Immature natural killer cell (primary cell): ENCODE measurements at regions not wholly inside any gene's neighbourhood (a gene's known extent, or its start where the extent isn't known, plus 50 kb on each side); places are given as distances from the start of the nearest gene placed in this dataset.

Experiments
- DNase-seq, 3 donors: peaks; one replicate each; pipeline ENCODE4 v3.0.0; 2022; ENCODE audit warnings: mixed read lengths in 1 of 3
- H3K27ac Mint-ChIP-seq, 6 donors: one replicate each; pipeline ENCODE4 v1.8.0; 2020; ENCODE audit warnings: mixed read lengths in 6 of 6, mild to moderate bottlenecking in 5 of 6, inconsistent platforms in 4 of 6, moderate library complexity in 3 of 6
- H3K27me3 Mint-ChIP-seq, 3 donors: one replicate each; pipeline ENCODE4 v1.8.0; 2020 to 2021; ENCODE audit warnings: low read depth in 3 of 3, mild to moderate bottlenecking in 3 of 3, mixed read lengths in 3 of 3, moderate library complexity in 3 of 3, inconsistent platforms in 1 of 3
- H3K36me3 Mint-ChIP-seq, 3 donors: one replicate each; pipeline ENCODE4 v1.8.0; 2020; ENCODE audit warnings: mixed read lengths in 3 of 3, inconsistent platforms in 2 of 3, mild to moderate bottlenecking in 2 of 3
- H3K4me1 Mint-ChIP-seq, 2 donors: one replicate each; pipeline ENCODE4 v1.8.0; 2020; ENCODE audit warnings: inconsistent platforms in 2 of 2, mild to moderate bottlenecking in 2 of 2, mixed read lengths in 2 of 2, moderate library complexity in 1 of 2
- H3K4me3 Mint-ChIP-seq, 5 donors: one replicate each; pipeline ENCODE4 v1.8.0; 2020; ENCODE audit warnings: mild to moderate bottlenecking in 5 of 5, mixed read lengths in 5 of 5, inconsistent platforms in 3 of 5, moderate library complexity in 3 of 5
- H3K9me3 Mint-ChIP-seq, 6 donors: one replicate each; pipeline ENCODE4 v1.8.0; 2020; ENCODE audit warnings: mild to moderate bottlenecking in 6 of 6, mixed read lengths in 6 of 6, inconsistent platforms in 4 of 6, moderate library complexity in 3 of 6

DNA sequence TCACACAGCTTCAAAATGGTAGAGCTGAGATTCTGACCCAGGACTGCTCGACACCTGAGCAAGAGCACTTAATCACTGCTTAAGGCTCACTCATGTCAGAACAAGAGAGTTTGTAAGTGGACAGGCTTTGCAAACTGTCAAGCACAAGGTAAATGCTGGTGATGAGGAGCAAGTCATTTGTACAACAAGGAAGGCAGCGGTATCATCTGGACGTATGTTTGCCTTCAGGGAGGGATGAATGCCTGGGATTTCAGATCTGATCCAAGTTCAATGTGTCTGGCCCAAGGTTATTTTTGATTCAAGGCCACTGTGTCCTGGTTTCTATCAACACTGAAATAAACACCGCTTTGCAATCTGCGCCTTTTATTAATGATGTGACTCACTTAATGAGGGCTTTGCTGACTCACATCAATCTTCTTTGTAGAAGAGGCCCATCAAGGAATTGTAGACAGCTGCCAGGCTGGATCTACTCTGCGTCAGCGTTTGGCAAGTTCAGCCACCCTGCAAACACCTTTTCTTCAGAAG, 174.4 kb upstream of the HS3ST3A1 start:
- H3K4me1 Mint-ChIP-seq: no peaks in the 10 kb centered on the region
- H3K27me3 Mint-ChIP-seq: peaks cover 0 to 2% (median 0%) of the 10 kb centered on the region in 3 donors
- H3K27ac Mint-ChIP-seq: no peak overlapping the region
- peaks cover 0 to 5% (median 3%) of the 10 kb centered on the region in 6 donors for H3K9me3 Mint-ChIP-seq
- DNase-seq: no peak
- H3K4me3 Mint-ChIP-seq: no peak overlapping the region
- H3K36me3 Mint-ChIP-seq: peaks cover 7 to 21% (median 7%) of the 10 kb centered on the region in 3 donors

DNA sequence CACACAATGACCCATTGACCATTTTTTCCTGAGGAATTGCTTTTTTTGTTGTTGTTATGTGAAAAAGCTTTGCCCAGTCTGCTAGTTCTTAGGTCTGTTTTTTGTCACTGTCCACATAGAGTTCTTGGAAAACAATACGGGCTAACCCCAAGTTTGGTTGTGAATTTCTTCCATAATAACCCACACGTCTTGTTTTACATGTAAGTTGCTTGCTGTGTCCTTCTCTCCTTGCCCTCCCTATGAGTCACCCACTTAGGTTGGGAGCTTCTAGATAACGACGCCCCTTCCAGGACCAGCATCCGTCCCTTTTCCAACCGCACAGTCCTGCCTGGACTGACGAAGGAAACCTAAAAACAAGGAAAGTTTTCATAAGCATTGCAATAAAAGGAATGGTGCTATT, 175.3 kb upstream of the HS3ST3A1 start:
- no peak for DNase-seq
- H3K9me3 Mint-ChIP-seq: peaks cover 0 to 5% (median 1%) of the 10 kb centered on the region in 6 donors
- peaks cover 4 to 21% (median 7%) of the 10 kb centered on the region in 3 donors for H3K36me3 Mint-ChIP-seq
- H3K4me3 Mint-ChIP-seq: no peak overlapping the region
- no peaks in the 10 kb centered on the region for H3K4me1 Mint-ChIP-seq
- peaks cover 0 to 2% (median 0%) of the 10 kb centered on the region in 3 donors for H3K27me3 Mint-ChIP-seq
- no peak overlapping the region for H3K27ac Mint-ChIP-seq

DNA sequence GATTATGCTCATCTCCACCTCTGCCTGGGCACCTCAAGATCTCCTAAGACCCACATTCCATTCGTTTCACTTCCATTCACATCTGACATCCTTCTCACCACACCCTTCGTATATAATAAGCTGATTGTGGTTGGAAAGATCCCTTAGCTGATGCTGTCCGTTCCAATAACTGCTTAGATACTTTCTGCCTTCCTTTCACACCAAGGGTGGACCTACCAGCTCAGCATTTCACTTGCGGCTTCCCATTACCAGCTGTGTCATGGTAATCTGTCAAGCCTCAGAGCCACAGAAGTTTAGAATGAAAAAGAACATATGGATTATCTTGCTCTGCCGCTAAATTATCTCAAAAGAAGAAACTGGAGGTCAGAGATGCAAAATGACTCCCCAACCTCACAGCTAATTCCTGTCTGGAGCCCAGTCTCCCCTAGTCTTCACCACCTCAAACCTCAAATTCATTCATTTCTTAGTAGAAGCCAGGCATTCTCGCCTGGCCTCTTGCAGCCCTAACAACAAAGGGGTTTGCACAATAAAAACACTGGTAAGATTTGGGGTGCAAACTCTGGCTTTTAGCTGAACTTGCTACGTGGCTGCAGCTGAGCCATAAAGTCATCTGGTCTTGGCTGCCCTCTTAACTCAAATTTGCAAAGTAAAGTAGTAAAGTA, 182.8 kb upstream of the HS3ST3A1 start:
- Mint-ChIP-seq H3K27me3 (peaks cover 0 to 3% (median 0%) of the 10 kb centered on the region in 3 donors), H3K4me1 (peaks cover 0 to 4% of the 10 kb centered on the region in 2 donors), H3K36me3 (no peaks in the 10 kb centered on the region), H3K27ac (no peak overlapping the region), H3K9me3 (no peaks in the 10 kb centered on the region), H3K4me3 (no peak overlapping the region)
- DNase-seq: no peak

DNA sequence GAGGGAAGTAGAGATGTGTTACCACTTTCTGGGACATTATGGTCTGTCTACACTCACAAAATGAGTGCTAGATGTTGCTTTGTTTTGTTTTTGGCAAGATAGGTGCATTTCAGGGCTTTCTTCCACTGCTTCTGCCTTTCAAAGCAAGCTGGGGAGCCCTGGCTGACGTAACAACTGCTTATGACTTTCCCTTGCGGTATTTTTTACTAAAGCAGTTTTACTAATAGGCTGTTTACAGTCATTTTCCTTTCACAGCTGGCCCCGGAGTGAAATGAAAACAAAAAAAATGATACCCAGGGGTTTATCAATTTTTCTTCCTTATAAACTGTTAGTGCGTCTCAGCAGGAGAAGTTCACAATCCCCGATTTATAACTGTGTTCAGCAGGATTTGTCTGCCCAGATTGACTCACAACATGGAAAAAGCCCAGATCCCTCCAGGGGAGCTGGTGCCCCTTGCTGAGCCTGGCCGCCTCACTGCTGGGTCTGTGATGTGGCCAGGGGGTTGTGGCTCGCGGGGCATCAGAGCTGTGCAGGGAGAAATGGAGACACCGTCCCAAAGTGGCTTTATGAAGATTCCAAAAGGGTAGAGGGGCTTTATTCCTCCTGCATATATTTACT, 184.4 kb upstream of the HS3ST3A1 start:
- H3K36me3 Mint-ChIP-seq: no peaks in the 10 kb centered on the region
- DNase-seq: no peak
- no peak overlapping the region for H3K4me3 Mint-ChIP-seq
- H3K27me3 Mint-ChIP-seq: peaks cover 0 to 3% (median 0%) of the 10 kb centered on the region in 3 donors
- H3K9me3 Mint-ChIP-seq: no peaks in the 10 kb centered on the region
- peaks cover 0 to 4% of the 10 kb centered on the region in 2 donors for H3K4me1 Mint-ChIP-seq
- H3K27ac Mint-ChIP-seq: no peak overlapping the region

DNA sequence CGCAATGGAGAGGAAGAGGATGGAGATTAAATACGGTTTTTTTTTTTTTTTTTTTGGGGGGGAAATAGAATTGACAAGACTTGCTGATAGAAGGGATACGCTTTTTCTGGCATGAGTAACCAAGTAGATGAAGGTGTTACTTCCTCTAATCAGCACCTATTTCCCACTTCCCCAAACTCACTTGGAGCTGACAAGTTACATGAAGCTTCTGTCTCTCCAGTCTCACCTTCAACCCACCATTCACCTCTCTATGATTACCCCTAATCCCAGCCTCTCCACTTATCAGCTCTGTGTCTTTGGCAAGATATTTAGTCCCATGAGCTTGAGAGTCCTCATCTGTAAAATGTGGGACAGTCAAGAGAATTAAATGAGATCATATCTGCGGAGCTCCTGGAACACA, 185.9 kb upstream of the HS3ST3A1 start:
- Mint-ChIP-seq H3K4me3 (no peak overlapping the region), H3K4me1 (peaks cover 0 to 4% of the 10 kb centered on the region in 2 donors), H3K9me3 (no peaks in the 10 kb centered on the region), H3K27me3 (peaks cover 0 to 5% (median 0%) of the 10 kb centered on the region in 3 donors), H3K36me3 (no peaks in the 10 kb centered on the region), H3K27ac (no peak overlapping the region)
- no peak for DNase-seq

DNA sequence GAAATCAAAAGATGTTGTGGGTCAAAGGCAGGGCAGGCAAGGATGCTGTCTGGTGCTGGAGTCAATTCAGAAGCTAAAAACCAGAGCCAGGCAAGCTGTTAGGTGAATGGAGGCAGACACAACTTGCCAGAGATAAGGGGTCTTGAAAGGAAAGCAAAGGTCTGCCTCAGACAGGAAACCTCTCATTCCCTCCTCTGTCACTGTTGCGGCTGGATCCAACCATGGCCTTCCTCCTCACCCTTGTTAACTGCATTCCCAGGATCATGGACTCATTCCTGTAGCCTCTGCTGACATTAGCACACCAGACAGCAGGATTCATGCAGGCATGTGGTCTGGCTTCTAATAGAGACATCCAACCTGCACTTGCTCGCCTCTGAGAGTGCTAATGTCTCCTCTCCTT, 186.7 kb upstream of the HS3ST3A1 start:
- H3K36me3 Mint-ChIP-seq: no peaks in the 10 kb centered on the region
- H3K27ac Mint-ChIP-seq: no peak overlapping the region
- DNase-seq: no peak
- H3K27me3 Mint-ChIP-seq: peaks cover 0 to 5% (median 0%) of the 10 kb centered on the region in 3 donors
- no peaks in the 10 kb centered on the region for H3K9me3 Mint-ChIP-seq
- no peak overlapping the region for H3K4me3 Mint-ChIP-seq
- peaks cover 0 to 4% of the 10 kb centered on the region in 2 donors for H3K4me1 Mint-ChIP-seq

DNA sequence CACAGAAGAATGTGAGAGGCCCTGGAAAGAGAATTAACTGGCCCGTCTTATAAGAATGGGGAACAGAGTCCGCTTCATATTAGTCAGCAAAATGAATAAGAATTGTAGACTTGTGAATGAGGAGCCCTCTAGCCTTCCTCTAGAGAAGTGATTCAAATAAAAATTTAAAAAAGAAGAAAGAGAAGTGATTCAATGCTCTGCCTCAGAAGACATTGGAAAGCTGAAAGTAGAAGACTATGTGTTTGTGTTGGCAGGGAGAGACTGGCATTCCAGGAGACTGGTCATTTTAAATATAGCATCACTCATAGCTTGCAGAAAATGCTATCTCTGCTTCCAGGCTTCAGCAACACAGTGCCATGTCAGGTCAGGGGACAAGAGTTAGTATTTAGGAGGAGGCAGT, 190.6 kb upstream of the HS3ST3A1 start:
- Mint-ChIP-seq H3K9me3 (no peaks in the 10 kb centered on the region), H3K36me3 (no peaks in the 10 kb centered on the region), H3K27me3 (peaks cover 0 to 2% (median 0%) of the 10 kb centered on the region in 3 donors), H3K27ac (no peak overlapping the region), H3K4me3 (no peak overlapping the region), H3K4me1 (peaks cover 0 to 1% of the 10 kb centered on the region in 2 donors)
- no peak for DNase-seq

DNA sequence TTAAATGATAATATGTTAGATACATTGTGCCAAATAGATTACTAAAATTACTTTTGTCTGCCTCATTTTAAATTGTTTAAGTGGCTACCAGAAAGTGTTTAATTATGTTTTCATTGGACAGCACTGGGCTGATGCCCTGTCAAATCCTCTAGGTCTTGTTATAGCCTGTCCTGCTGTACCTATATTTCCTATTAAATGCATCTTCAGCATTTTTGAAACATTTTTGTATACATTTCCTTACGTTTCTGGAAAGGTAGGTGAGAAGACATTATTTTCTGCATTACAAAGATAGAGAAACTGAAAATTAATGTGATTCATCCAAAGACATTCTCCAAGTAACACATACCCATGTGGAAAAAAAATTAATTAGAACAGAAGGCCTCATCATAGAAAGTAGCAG, 192.2 kb upstream of the HS3ST3A1 start:
- Mint-ChIP-seq H3K27ac (no peak overlapping the region), H3K36me3 (no peaks in the 10 kb centered on the region), H3K4me3 (no peak overlapping the region), H3K27me3 (peaks cover 0 to 5% (median 2%) of the 10 kb centered on the region in 3 donors), H3K9me3 (no peaks in the 10 kb centered on the region), H3K4me1 (no peaks in the 10 kb centered on the region)
- no peak for DNase-seq

DNA sequence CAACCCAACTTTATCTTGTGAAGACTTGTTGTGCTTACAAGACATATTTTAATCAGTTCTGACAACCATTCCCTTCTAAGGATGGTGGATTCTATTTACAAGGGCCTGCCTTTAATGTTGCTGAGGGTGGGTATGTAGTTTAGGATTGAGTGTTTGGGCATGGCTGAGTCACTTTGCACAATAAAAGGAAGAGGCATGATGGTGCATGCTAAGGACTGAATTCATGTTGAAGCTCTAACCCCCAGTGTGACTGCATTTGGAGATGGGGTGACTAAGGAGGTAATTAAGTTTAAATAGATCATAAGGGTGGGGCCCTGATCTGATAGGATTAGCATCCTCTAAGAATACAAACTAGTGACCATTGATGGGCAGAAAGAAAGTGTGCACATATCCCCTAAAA, 196.1 kb upstream of the HS3ST3A1 start:
- no peak overlapping the region for H3K4me3 Mint-ChIP-seq
- no peak overlapping the region for H3K27ac Mint-ChIP-seq
- H3K9me3 Mint-ChIP-seq: no peaks in the 10 kb centered on the region
- H3K4me1 Mint-ChIP-seq: no peaks in the 10 kb centered on the region
- no peak for DNase-seq
- H3K36me3 Mint-ChIP-seq: no peaks in the 10 kb centered on the region
- H3K27me3 Mint-ChIP-seq: peaks cover 0 to 5% (median 2%) of the 10 kb centered on the region in 3 donors

DNA sequence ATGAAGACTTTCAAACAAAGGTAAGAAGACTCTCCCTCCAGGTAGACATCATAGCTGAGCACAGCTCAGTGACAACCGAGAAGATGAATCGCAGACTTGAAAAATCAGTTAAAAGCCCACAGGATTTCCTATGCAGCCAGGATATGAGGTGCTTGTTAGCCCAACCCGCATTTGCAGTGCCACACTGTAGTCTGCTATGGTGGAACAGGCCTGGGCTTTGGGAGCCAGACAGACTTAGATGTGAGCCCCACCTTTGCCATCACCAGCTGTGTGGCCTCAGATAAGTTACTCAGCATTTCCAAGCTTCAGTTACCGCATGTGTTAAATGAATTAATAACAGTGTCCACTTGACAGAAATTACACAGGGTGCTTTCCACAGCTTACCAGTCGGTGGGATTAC, 204.4 kb upstream of the HS3ST3A1 start:
- peaks cover 0 to 3% (median 1%) of the 10 kb centered on the region in 3 donors for H3K27me3 Mint-ChIP-seq

DNA sequence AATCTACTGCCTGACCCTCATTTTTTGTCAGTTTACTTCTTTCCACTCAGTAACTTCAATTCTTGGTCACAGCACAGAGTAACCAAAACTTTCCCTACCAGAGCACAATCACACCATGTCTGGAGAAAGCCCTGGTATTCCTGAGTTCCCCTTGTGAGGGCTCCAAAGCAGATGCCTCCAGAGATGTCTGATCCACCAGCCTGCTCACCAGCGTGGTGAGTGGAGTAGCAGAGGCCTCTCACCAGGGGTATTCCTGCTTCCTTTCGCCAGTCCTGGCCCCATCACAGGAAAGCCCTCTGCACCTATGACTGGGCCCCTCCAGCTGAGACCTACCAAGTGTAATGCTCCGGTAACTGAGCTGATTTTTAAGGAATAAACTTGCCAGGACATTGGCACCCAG, 205.4 kb upstream of the HS3ST3A1 start:
- Mint-ChIP-seq H3K27me3 (peaks cover 0 to 3% (median 1%) of the 10 kb centered on the region in 3 donors), H3K4me3 (no peak overlapping the region), H3K9me3 (peaks cover 0 to 4% (median 0%) of the 10 kb centered on the region in 6 donors), H3K27ac (no peak overlapping the region), H3K4me1 (no peaks in the 10 kb centered on the region), H3K36me3 (no peaks in the 10 kb centered on the region)
- no peak for DNase-seq

More for the DNA sequence above, 204.4 kb upstream of the HS3ST3A1 start:
- no peaks in the 10 kb centered on the region for H3K36me3 Mint-ChIP-seq
- H3K4me3 Mint-ChIP-seq: no peak overlapping the region
- no peak overlapping the region for H3K27ac Mint-ChIP-seq
- H3K4me1 Mint-ChIP-seq: no peaks in the 10 kb centered on the region
- peaks cover 0 to 4% (median 0%) of the 10 kb centered on the region in 6 donors for H3K9me3 Mint-ChIP-seq
- no peak for DNase-seq

DNA sequence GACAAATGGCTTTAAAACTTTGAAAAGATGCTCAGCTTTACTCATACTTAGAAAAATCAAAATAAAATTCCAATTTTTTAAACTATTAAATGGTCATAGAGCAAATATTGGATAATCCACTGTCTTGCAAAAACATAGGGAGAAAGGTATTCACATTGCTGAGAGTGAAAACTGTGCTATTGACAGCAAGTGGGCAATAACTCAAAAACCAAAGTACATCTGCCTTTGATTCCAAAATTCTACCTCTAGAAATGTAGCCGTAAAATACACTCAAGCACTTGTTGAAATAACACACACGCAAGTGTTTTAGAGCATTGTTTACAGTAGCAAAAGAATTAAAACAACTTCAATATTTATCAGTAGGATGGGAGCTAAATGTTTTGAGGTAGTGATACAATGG, 210.6 kb upstream of the HS3ST3A1 start:
- Mint-ChIP-seq H3K4me3 (no peak overlapping the region), H3K36me3 (no peaks in the 10 kb centered on the region), H3K9me3 (peaks cover 0 to 4% (median 0%) of the 10 kb centered on the region in 6 donors), H3K27ac (no peak overlapping the region), H3K27me3 (peaks cover 0 to 3% (median 1%) of the 10 kb centered on the region in 3 donors), H3K4me1 (no peaks in the 10 kb centered on the region)
- no peak for DNase-seq

DNA sequence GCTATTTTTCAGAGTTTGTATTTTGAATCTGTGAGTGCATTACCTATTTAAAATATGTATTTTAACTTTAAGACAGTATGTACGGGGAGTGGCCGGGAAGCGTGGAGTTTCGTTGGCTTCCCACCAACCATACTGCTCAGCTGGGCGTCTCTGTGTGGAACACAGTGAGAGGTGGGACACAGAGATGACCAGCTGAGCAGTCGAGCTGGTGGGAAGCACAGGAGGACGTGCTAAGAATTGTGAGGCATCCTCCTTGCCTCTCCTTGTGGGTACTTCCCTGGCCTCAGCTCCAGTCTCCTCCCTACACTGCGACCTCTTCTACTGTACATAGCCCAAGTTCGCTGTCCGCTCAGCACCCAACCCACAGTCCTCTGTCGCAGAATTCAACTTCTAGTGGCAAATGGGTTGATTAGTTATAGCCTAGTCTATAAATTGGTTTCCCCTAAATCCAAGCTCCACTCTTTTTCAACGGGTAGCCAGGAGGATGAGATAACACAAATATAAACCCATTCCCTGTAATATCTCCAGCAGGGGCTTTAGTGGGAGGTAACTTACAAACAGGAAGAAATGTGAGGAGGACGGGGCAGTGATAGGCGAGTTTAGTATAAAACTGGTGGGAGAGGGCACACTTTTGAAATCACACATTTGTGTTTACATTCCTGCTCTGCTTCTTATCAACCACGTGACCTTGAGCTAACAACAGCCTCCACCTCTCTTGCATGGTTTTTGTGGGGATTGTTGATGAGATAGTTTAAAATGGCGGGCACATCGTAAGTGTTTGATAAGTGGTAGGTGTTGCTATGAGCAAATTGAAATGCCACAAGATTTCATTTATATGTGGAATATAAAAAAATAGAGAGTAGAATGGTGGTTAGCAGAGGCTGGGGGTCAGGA, 211.9 kb upstream of the HS3ST3A1 start:
- H3K9me3 Mint-ChIP-seq: peaks cover 0 to 4% (median 0%) of the 10 kb centered on the region in 6 donors
- DNase-seq: no peak
- H3K36me3 Mint-ChIP-seq: no peaks in the 10 kb centered on the region
- no peaks in the 10 kb centered on the region for H3K4me1 Mint-ChIP-seq
- no peak overlapping the region for H3K4me3 Mint-ChIP-seq
- no peak overlapping the region for H3K27ac Mint-ChIP-seq
- H3K27me3 Mint-ChIP-seq: peaks cover 0 to 3% (median 1%) of the 10 kb centered on the region in 3 donors

DNA sequence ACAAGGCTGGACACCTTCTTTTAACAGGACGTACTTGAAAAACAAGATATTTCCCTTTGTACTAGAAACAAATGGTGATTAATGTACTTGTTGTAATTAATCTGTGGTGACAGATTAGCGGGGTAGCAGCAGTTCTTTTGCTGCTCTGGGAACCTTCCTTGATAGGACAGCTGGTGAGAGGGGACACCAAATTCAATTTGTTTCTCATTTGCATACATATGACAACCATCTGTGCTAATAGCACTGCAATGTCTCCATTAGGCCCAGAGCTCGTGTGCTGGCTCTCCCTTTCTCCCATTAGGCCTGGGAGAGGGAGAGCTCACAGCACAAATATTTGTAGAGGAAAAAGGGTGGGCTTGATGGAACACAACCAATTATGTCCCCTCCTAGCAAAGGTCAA, 221.0 kb upstream of the HS3ST3A1 start:
- H3K9me3 Mint-ChIP-seq: peaks cover 0 to under 1% (median 0%) of the 10 kb centered on the region in 6 donors
- H3K27ac Mint-ChIP-seq: no peak overlapping the region
- H3K27me3 Mint-ChIP-seq: no peaks in the 10 kb centered on the region
- DNase-seq: no peak
- H3K4me3 Mint-ChIP-seq: no peak overlapping the region
- H3K36me3 Mint-ChIP-seq: peaks cover 0 to 3% (median 0%) of the 10 kb centered on the region in 3 donors
- H3K4me1 Mint-ChIP-seq: no peaks in the 10 kb centered on the region
